NCI-H526 (cell line): ENCODE measurements at regions not wholly inside any gene's neighbourhood (a gene's known extent, or its start where the extent isn't known, plus 50 kb on each side); places are given as distances from the start of the nearest gene placed in this dataset.

Experiments used
- DNase-seq, 2 experiments: peaks; one replicate each; lab custom pipeline; 2025; lab: John Stamatoyannopoulos, UW

GRCh38 chr1:193733674-193734073 is 547.3 kb upstream of the B3GALT2 start:
- DNase-seq = no peak

GRCh38 chr1:193730017-193730416 is 543.6 kb upstream of the B3GALT2 start:
- no peak for DNase-seq

DNA sequence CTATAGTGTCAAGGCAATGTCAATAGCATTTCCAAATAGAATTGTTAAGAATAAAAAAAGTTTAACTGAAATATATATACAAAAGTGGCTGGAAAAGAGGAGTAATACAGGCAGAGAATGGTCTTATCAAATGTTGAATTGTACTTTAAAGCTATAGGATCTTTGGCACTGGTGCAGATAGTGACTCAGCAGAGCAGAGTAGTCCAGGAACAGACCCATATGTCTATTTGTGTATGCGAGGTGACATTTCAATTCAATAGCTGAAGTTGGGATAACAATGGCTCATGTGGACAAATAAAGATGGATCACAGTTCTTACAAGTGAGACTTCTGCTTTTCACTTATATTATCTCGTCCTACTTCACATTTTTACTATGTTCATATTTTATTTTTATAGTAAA is 543.0 kb upstream of the B3GALT2 start:
- DNase-seq = no peak

- no peak for DNase-seq
Measured at GRCh38 chr1:193727850-193728249, 541.4 kb upstream of the B3GALT2 start.

GRCh38 chr1:193726722-193727121 is 540.3 kb upstream of the B3GALT2 start:
- no peak for DNase-seq

GRCh38 chr1:193712392-193712791 is 526.0 kb upstream of the B3GALT2 start:
- no peak for DNase-seq

GRCh38 chr1:193709607-193710006 is 523.2 kb upstream of the B3GALT2 start:
- no peak for DNase-seq

- DNase-seq = no peak
Measured at GRCh38 chr1:193707271-193708021, 521.0 kb upstream of the B3GALT2 start.

GRCh38 chr1:193706766-193707165 is 520.4 kb upstream of the B3GALT2 start:
- DNase-seq = no peak

DNA sequence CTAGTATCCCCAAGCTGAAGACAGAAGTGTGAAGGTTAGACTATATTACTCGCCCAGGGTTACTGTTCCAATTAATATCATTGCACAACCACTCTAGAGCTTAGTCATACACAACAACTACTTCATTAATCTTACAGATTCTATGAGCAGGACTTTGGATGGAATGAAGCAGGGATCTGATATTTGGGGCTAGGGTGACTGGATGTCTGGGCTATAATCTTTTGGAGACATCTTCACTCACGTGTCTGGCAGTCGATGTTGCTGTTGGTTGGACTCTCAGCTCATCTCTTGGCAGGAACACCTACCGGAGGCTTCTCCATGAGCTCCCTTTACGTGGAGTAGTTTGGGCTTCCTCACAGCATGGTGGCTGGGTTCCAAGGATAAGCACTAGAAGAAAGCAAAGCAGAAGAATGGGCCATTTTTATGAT is 519.2 kb upstream of the B3GALT2 start:
- no peak for DNase-seq

- no peak for DNase-seq
Measured at GRCh38 chr1:193703655-193704054, 517.2 kb upstream of the B3GALT2 start.

- DNase-seq = no peak
Measured at GRCh38 chr1:193703121-193703520, 516.7 kb upstream of the B3GALT2 start.

DNA sequence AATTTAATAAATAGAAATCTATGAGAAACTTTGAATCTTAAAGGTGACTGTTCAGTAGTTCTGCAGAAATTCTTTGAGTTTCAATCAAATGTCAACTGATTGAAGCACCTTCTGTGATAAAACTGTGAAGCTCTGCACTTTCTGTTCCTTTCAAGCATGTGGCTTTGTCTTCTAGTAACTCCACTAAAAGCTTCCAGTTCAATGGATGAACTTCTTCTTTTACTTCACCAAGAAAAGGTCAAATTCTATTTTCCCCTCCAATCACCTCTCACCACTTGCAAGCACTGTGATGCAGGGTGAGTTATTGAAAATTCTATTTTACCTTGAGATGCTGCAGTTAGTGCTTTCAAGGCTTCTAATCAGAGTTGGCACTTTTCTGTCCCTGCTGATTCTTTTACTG is 515.3 kb upstream of the B3GALT2 start:
- DNase-seq = no peak

GRCh38 chr1:193700710-193701355 is 514.4 kb upstream of the B3GALT2 start:
- no peak for DNase-seq

GRCh38 chr1:193699261-193699660 is 512.8 kb upstream of the B3GALT2 start:
- DNase-seq = peak in 1 of 2 experiments; percentile 1

DNA sequence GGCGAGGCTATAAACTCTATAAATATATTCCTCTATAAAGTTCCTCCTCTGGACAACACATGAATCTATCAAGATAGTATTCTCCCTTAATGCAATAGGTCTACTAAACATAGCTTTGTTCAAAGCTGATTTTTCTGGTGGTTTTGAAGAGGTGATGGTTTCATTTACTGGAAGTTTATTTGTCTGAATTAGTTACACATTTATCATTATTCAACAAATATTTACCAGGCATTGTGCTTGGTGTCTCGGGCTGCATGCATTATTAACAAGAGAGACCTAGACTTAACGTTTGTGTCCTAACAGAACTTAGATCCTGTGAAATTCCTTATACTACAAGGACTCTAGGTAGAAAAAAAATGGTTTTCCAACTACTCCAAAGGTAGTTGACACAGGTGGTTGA is 511.4 kb upstream of the B3GALT2 start:
- no peak for DNase-seq

- DNase-seq = no peak
Measured at GRCh38 chr1:193697115-193697762, 510.8 kb upstream of the B3GALT2 start.

DNA sequence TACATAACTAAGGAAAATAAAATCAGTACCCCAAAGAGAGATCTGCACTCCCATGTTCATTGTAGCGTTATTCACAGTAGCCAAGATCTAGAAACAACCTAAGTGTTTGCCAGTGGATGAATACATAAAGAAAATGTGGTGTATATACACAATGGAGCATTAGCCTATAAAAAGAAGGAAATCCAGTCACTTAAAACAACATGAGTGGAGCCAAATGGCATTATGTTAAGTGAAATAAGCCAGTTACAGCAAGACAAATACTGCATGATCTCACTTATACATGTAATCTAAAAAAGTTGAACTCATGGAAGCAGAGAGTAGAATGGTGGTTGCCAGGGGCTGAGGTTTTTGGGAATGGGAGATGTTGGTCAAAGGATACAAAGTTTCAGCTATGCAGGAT is 508.3 kb upstream of the B3GALT2 start:
- DNase-seq = no peak

DNA sequence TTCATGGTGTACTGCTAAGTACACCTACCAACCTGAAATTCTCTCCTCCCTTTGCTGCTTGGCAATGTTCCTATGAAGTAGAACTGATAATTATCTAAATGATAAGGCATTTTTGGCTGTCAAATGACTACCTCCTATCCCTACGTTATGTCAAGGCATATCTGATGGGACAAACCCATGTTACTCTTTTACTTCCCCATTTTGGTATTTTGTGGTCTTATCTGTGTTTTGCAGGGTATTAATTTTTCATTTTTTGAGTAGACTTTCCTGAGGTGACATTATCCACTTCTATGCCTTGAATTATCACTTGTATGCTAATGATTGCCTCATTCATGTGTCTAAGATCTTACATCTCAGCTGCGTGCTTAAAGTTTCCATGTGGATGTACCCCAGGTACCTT is 499.6 kb upstream of the B3GALT2 start:
- DNase-seq = no peak

DNA sequence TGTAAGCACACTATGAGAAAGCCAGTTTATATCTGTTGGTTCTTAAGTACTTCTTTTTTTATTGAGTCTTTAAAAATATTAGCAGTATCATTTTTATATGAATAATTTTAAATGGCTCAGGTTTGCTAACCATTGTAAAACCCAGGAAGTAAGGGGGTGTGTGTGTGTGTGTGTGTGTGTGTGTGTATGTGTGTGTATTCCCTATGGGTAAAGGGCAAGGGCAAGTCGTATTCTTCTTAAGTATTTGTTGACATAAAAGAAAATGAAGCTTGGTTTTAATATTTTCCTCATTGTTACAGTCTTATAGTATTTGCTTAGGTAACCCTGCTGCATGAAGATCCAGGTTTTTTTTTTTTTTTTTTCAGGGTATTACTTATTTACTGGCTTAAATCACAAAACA is 495.0 kb upstream of the B3GALT2 start:
- DNase-seq = no peak

- DNase-seq = no peak
Measured at GRCh38 chr1:193680924-193681316, 494.5 kb upstream of the B3GALT2 start.

- no peak for DNase-seq
Measured at GRCh38 chr1:193680247-193680923, 494.0 kb upstream of the B3GALT2 start.

DNA sequence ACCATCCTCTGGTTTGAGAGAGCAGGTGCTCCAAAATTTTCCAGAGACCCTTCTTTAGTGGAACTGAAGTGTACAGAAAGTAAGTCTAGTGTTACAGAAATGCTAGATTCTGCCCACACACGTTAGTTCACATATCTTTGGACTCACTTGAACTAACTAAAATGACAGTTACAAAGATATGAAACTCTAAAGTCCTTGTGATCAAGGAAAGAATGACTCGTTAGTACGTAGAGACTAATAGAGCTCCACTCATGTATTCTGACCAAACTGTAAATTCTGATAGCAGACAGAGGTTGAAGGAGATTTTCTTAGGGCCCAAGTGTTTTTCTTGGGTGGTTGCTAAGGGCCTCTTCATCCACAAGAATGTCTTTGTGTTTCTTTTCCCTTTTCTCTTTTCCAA is 491.5 kb upstream of the B3GALT2 start:
- no peak for DNase-seq
